SJSA1 (cell line): ENCODE measurements at regions not wholly inside any gene's neighbourhood (a gene's known extent, or its start where the extent isn't known, plus 50 kb on each side); places are given as distances from the start of the nearest gene placed in this dataset.
"Not testable (repeated sequence)": the region's sequence is repeated elsewhere in the genome, so short reads cannot be mapped to it uniquely, and the experiment has no call there.

Source experiments
- DNase-seq, 2 experiments: peaks; one replicate each; pipeline ENCODE4 v3.0.0-alpha.2; 2015 to 2020; ENCODE audit warnings: low spot score in 2 of 2, low read depth in 1 of 2
- H3K27ac ChIP-seq: fragments of 250-450 bp; sonication (Bioruptor Pico); 2 replicates; pipeline ENCODE4 v1.5.1; 2020; ENCODE audit warnings: mild to moderate bottlenecking, moderate library complexity
- H3K27me3 ChIP-seq: fragments of 250-450 bp; sonication (Bioruptor Pico); replicated peaks from 2 replicates; pipeline ENCODE4 v1.5.1; 2020; ENCODE audit warnings: mild to moderate bottlenecking, moderate library complexity
- H3K36me3 ChIP-seq: fragments of 250-450 bp; sonication (Bioruptor Pico); 2 replicates; pipeline ENCODE4 v1.5.1; 2020; ENCODE audit warnings: mild to moderate bottlenecking
- H3K4me1 ChIP-seq: fragments of 250-450 bp; sonication (Bioruptor Pico); replicated peaks from 2 replicates; pipeline ENCODE4 v1.6.1; 2021; ENCODE audit warnings: mild to moderate bottlenecking
- H3K4me3 ChIP-seq: fragments of 250-450 bp; sonication (Bioruptor Pico); 2 replicates; pipeline ENCODE4 v1.5.1; 2020; ENCODE audit warnings: mild to moderate bottlenecking
- H3K9me3 ChIP-seq: fragments of 250-450 bp; sonication (Bioruptor Pico); replicated peaks from 2 replicates; pipeline ENCODE4 v1.5.1; 2020; ENCODE audit warnings: mild to moderate bottlenecking

- Histone ChIP-seq H3K27me3 (no peaks in the 10 kb centered on the region), H3K27ac (no peak overlapping the region), H3K9me3 (no peaks in the 10 kb centered on the region), H3K4me3 (no peak overlapping the region), H3K36me3 (no peaks in the 10 kb centered on the region), H3K4me1 (0 out of 2 replicates have a peak, but pooled peaks cover 3% of the 10 kb centered on the region)
- no peak for DNase-seq
Observed at GRCh38 chr7:155237730-155238129, 59.9 kb upstream of the INSIG1 start.

- not testable (repeated sequence) for H3K4me1 ChIP-seq, H3K27ac ChIP-seq, H3K27me3 ChIP-seq, DNase-seq, H3K36me3 ChIP-seq, H3K4me3 ChIP-seq, H3K9me3 ChIP-seq
Observed at GRCh38 chr7:155239431-155240087, 58.1 kb upstream of the INSIG1 start.

DNA sequence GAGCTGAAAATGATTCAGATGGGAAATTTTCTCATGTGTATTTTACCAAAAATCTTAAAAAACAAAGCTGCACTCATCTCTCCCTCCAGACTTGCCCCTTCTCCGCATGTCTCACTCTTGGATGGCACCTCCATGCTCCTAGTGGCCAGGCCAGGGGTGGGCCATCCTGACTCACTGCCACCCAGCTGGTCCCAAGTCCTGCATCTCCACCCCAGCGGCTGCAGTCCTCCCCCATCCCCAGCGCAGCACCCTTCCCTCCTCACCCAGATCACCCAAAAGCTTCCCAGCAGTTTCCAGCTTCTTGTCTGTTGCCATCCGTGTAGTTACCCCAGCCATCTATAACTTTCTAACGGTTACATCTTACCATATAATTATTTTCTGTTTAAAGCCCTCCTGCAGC is 53.0 kb upstream of the INSIG1 start:
- no peaks in the 10 kb centered on the region for H3K9me3 ChIP-seq
- H3K36me3 ChIP-seq, result no peaks in the 10 kb centered on the region
- H3K4me3 ChIP-seq, result no peak overlapping the region
- no peak for DNase-seq
- no peaks in the 10 kb centered on the region for H3K27me3 ChIP-seq
- no peaks in the 10 kb centered on the region for H3K4me1 ChIP-seq
- no peak overlapping the region for H3K27ac ChIP-seq

DNA sequence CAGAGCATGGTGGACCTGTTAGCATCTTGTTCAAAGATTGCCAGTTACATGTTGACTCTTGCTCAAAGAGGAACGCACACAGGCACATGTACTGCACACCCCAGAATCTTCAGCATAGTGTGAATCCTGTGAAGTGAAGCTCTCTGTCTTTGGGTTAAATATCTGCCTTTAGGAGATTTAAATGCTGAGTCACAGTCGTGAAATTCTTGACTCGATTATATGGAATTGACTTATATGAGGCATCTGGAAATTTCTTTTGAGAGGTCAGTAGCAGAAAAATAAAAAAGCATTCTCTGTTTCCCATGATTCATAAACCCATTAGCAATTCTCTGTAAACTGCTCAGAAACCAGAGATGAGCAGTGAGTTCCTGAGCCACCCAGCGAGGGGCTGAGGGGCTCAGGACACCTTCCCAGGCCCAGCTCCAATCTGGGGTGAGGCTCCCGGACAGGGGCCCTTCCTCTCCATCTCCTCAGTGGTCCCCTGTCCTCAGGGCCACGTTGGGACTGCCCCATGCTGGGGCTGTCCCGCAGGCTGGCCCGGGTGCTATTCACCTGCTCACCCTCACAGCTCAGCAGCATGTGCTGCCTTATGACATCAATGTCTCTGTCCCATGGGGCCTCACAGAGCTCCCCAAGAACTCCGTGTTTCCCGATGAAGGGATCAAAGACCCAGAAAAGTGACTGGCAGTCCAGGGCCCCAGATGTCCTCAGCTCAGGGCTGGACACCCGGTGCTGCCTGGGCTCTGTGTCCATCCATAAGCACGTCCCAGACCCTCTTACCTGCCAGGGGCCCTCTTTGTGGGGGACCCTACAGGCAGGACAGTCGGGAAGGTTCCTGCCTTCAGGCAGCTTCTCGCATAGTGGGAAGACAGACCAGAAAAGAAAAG is 50.0 kb upstream of the INSIG1 start:
- H3K9me3 ChIP-seq, result no peaks in the 10 kb centered on the region
- no peaks in the 10 kb centered on the region for H3K36me3 ChIP-seq
- no peaks in the 10 kb centered on the region for H3K4me1 ChIP-seq
- no peaks in the 10 kb centered on the region for H3K27me3 ChIP-seq
- no peak overlapping the region for H3K4me3 ChIP-seq
- DNase-seq, result no peak
- no peak overlapping the region for H3K27ac ChIP-seq
